ENCODE measurements at regions not wholly inside any gene's neighbourhood (a gene's known extent, or its start where the extent isn't known, plus 50 kb on each side); places are given as distances from the start of the nearest gene placed in this dataset.

- intact Hi-C loops (cut with DNase I; ENCODE audit: low total_unique reads) = loop anchor here (5.0 kb wide), 1 partner anchor 206 kb away; no protein-coding TSS in a partner anchor
- H3K9me3 ChIP-seq = no peaks in the 10 kb centered on the region
- H3K27me3 ChIP-seq = no peaks in the 10 kb centered on the region
- no peaks in the 10 kb centered on the region for H3K4me1 ChIP-seq
- no peak for TF ChIP-seq POLR2AphosphoS5 (IDR thresholded peaks at IDR 0.05)
- no peak for TF ChIP-seq POLR2A (IDR thresholded peaks at IDR 0.05)
- no peak overlapping the region for H3K4me3 ChIP-seq
- peak overlapping the region in 1 of 2 donors; percentile 55 for H3K27ac ChIP-seq
- no peak for DNase-seq (ENCODE audit: low spot score in 2 of 2)
- no peaks in the 10 kb centered on the region for H3K36me3 ChIP-seq
Observed at GRCh38 chr10:29880856-29881255, 178.5 kb downstream of the JCAD start.

DNA sequence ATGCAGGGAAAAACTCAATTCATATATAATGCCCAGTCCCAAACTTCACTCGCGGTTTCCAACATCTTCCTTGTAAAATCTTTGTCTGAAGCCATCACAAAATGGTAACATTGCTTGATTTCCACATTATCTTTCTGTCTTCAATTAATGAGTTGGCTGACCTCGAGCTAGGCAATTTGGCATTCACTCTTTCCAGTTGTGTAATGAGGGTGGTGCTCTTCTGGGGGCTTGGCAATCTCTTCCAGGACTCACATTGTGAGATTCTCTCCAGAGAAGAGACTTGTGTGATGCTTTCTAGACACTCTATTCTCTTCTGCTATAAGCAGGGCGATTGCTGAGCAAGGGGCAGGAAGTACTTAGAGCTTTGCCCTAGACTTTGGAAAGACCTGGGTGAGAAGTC is 179.5 kb downstream of the JCAD start:
- intact Hi-C loops (cut with DNase I; ENCODE audit: low total_unique reads) = loop anchor here (5.0 kb wide), 1 partner anchor 207 kb away; no protein-coding TSS in a partner anchor
- H3K36me3 ChIP-seq = no peaks in the 10 kb centered on the region
- H3K27ac ChIP-seq = no peak overlapping the region
- H3K4me1 ChIP-seq = no peaks in the 10 kb centered on the region
- no peak overlapping the region for H3K4me3 ChIP-seq
- no peaks in the 10 kb centered on the region for H3K27me3 ChIP-seq
- peak in 1 of 3 donors; percentile 63 for TF ChIP-seq POLR2AphosphoS5 (IDR thresholded peaks at IDR 0.05)
- no peak for TF ChIP-seq POLR2A (IDR thresholded peaks at IDR 0.05)
- no peak for TF ChIP-seq CTCF (IDR thresholded peaks at IDR 0.05)
- no peaks in the 10 kb centered on the region for H3K9me3 ChIP-seq
- no peak for DNase-seq (ENCODE audit: low spot score in 2 of 2)

- Histone ChIP-seq H3K4me1 (no peaks in the 10 kb centered on the region), H3K27ac (peak overlapping the region; percentile 79 to 82), H3K36me3 (no peaks in the 10 kb centered on the region), H3K4me3 (no peak overlapping the region), H3K27me3 (no peaks in the 10 kb centered on the region), H3K9me3 (no peaks in the 10 kb centered on the region)
- TF ChIP-seq POLR2AphosphoS5 (IDR thresholded peaks at IDR 0.05) = peak in 1 of 3 donors; percentile 5
- no peak for TF ChIP-seq CTCF (IDR thresholded peaks at IDR 0.05)
- TF ChIP-seq POLR2A (IDR thresholded peaks at IDR 0.05) = no peak
- DNase-seq (ENCODE audit: low spot score in 2 of 2) = no peak
- intact Hi-C loops (cut with DNase I; ENCODE audit: low total_unique reads) = no loop called here
Observed at GRCh38 chr10:29878492-29878891, 180.9 kb downstream of the JCAD start.

DNA sequence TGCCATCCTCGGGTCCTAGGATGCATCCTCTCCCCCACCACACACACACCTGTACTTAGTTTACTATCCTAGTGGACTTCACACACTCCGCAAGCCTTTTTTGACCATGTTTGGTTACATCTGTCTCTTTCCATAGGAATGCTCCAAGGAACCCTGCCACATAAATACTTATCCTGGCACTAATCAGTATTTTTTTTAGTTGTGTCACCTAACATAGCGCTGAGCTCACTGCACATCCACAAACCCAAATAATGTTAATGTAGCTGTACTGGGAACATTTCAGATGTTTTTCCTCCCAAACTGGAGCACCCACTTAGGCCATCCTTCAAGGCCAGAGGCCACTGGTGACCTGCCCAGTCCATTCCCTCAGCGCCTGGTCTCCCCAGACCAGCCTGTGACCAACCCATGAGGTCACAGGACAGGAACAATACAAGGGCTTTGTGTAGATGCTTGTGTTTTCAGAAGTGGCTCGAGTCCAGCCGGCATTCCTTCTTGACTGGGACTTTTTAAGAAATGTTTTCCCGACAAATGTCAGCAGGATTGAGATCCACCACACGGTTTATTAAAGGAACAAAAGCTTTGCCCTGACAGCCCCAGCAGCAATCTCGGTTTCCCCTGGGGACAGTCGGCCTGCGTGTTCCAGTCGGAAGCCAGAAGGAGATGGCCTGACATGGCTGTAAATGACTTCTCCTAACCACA is 181.4 kb downstream of the JCAD start:
- no peaks in the 10 kb centered on the region for H3K36me3 ChIP-seq
- H3K27ac ChIP-seq = peak overlapping the region; percentile 79 to 82
- no peaks in the 10 kb centered on the region for H3K9me3 ChIP-seq
- no peak overlapping the region for H3K4me3 ChIP-seq
- peak in 1 of 2 donors; percentile 78 for DNase-seq (ENCODE audit: low spot score in 2 of 2)
- no peaks in the 10 kb centered on the region for H3K4me1 ChIP-seq
- TF ChIP-seq POLR2AphosphoS5 (IDR thresholded peaks at IDR 0.05) = peak in 1 of 3 donors; percentile 17
- TF ChIP-seq CTCF (IDR thresholded peaks at IDR 0.05) = no peak
- H3K27me3 ChIP-seq = no peaks in the 10 kb centered on the region
- intact Hi-C loops (cut with DNase I; ENCODE audit: low total_unique reads) = no loop called here

DNA sequence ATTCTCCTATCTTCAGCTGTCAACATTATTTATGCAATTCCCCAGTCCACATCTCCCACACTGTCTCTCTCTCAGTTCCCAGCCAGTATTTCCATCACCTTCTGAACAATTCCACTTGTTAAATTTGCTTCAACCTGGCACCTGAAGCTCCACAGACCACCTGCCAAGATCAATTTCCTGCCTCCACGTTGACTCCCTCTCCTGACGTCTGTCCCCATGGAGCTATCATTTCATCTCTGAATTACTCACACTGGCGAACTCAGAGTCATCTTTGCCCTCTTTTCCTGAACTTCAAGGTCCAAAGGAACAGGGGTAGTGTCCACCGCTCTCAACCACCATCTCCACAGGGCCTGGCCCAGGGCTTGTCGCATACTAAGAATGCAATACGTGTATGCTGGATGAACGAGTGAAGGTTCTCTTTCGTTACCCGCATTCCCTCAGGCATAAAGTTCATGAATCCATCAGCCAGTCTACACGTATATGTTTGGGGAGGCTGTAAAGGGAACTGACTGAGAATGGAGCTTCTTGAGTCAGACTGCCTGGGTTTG is 183.3 kb downstream of the JCAD start:
- intact Hi-C loops (cut with DNase I; ENCODE audit: low total_unique reads) = no loop called here
- DNase-seq (ENCODE audit: low spot score in 2 of 2) = no peak
- H3K9me3 ChIP-seq = no peaks in the 10 kb centered on the region
- H3K27me3 ChIP-seq = no peaks in the 10 kb centered on the region
- no peaks in the 10 kb centered on the region for H3K36me3 ChIP-seq
- no peaks in the 10 kb centered on the region for H3K4me1 ChIP-seq
- no peak overlapping the region for H3K27ac ChIP-seq
- no peak overlapping the region for H3K4me3 ChIP-seq
- no peak for TF ChIP-seq POLR2A (IDR thresholded peaks at IDR 0.05)
- no peak for TF ChIP-seq CTCF (IDR thresholded peaks at IDR 0.05)
- no peak for TF ChIP-seq POLR2AphosphoS5 (IDR thresholded peaks at IDR 0.05)

Data from breast epithelium (tissue), 4 donors.